DOHH2 (cell line): ENCODE measurements at regions not wholly inside any gene's neighbourhood (a gene's known extent, or its start where the extent isn't known, plus 50 kb on each side); places are given as distances from the start of the nearest gene placed in this dataset.
"Not testable (repeated sequence)": the region's sequence is repeated elsewhere in the genome, so short reads cannot be mapped to it uniquely, and the experiment has no call there.

Experiments used
- H3F3A ChIP-seq: fragments of 200-600 bp; sonication (generic), shearing (Covaris generic); 2 replicates; pipeline ENCODE4 v1.6.0; 2016; ENCODE audit warnings: antibody characterized with exemption, mild to moderate bottlenecking; ENCODE audit not compliant: control insufficient read depth, insufficient read depth
- H3K27ac ChIP-seq: fragments of 200-600 bp; sonication (generic); 2 replicates; pipeline ENCODE4 v1.5.1; 2014; ENCODE audit warnings: low read depth, mild to moderate bottlenecking, low read length, moderate library complexity
- H3K27me3 ChIP-seq: fragments of 200-600 bp; sonication (generic); 2 replicates; pipeline ENCODE4 v1.6.1; 2014; ENCODE audit warnings: mild to moderate bottlenecking, low read length, mixed read lengths; ENCODE audit not compliant: control insufficient read depth
- H3K36me3 ChIP-seq: fragments of 200-600 bp; sonication (generic); 2 replicates; pipeline ENCODE4 v1.6.1; 2014; ENCODE audit warnings: mild to moderate bottlenecking, low read length, moderate library complexity, mixed read lengths; ENCODE audit not compliant: control insufficient read depth
- H3K4me1 ChIP-seq: fragments of 200-600 bp; sonication (generic); 2 replicates; pipeline ENCODE4 v1.6.1; 2014; ENCODE audit warnings: mild to moderate bottlenecking, low read length, mixed read lengths; ENCODE audit not compliant: control insufficient read depth
- H3K4me2 ChIP-seq: fragments of 200-600 bp; sonication (generic); 2 replicates; pipeline ENCODE4 v1.6.0; 2014; ENCODE audit warnings: mild to moderate bottlenecking, low read length, moderate library complexity
- H3K4me3 ChIP-seq: fragments of 200-600 bp; sonication (generic); 2 replicates; pipeline ENCODE4 v1.5.1; 2014; ENCODE audit warnings: mild to moderate bottlenecking, low read length, mixed read lengths
- H3K79me2 ChIP-seq: fragments of 200-600 bp; sonication (generic); 2 replicates; pipeline ENCODE4 v1.6.1; 2014; ENCODE audit warnings: mild to moderate bottlenecking, low read length, mixed read lengths; ENCODE audit not compliant: control insufficient read depth
- H3K9me2 ChIP-seq: fragments of 200-600 bp; sonication (generic); replicated peaks from 2 replicates; pipeline ENCODE4 v1.6.1; 2014; ENCODE audit warnings: mild to moderate bottlenecking, low read length, mixed read lengths; ENCODE audit not compliant: control insufficient read depth
- H3K9me3 ChIP-seq: fragments of 200-600 bp; sonication (generic); 2 replicates; pipeline ENCODE4 v1.6.1; 2014; ENCODE audit warnings: antibody characterized with exemption, low read length, mixed read lengths; ENCODE audit not compliant: control insufficient read depth, insufficient read depth
- H4K20me1 ChIP-seq: fragments of 200-600 bp; sonication (generic); 2 replicates; pipeline ENCODE4 v1.6.0; 2014; ENCODE audit warnings: low read depth, mild to moderate bottlenecking, antibody characterized with exemption, low read length, moderate library complexity; ENCODE audit not compliant: control insufficient read depth, insufficient read depth
- CTCF ChIP-seq: fragments of 200-600 bp; sonication (generic); IDR thresholded peaks from one replicate; pipeline ENCODE4 v1.5.1; 2014; ENCODE audit warnings: antibody characterized with exemption, mild to moderate bottlenecking, low read depth, low read length; ENCODE audit not compliant: poor library complexity, severe bottlenecking
- EZH2phosphoT487 ChIP-seq: fragments of 200-600 bp; sonication (generic); IDR thresholded peaks from 2 replicates; pipeline ENCODE4 v1.6.1; 2017; ENCODE audit warnings: borderline replicate concordance, mild to moderate bottlenecking, antibody characterized with exemption, low read length, moderate library complexity, mixed read lengths

GRCh38 chr5:159811712-159812111, 104.6 kb upstream of the ADRA1B start:
- Histone ChIP-seq H3K9me2 (no peaks in the 10 kb centered on the region), H3K4me2 (no peak overlapping the region), H3K27me3 (no peaks in the 10 kb centered on the region), H3K79me2 (no peaks in the 10 kb centered on the region), H3K27ac (no peak overlapping the region), H3K9me3 (no peaks in the 10 kb centered on the region), H3K36me3 (no peaks in the 10 kb centered on the region), H3K4me3 (no peak overlapping the region), H4K20me1 (no peaks in the 10 kb centered on the region), H3F3A (no peaks in the 10 kb centered on the region), H3K4me1 (no peaks in the 10 kb centered on the region)
- no peak for TF ChIP-seq CTCF

- not testable (repeated sequence) for H3K4me2 ChIP-seq, H3K36me3 ChIP-seq, H3K9me2 ChIP-seq, H3K27me3 ChIP-seq, H3F3A ChIP-seq, H3K79me2 ChIP-seq, H4K20me1 ChIP-seq, H3K4me1 ChIP-seq, H3K9me3 ChIP-seq, H3K27ac ChIP-seq, H3K4me3 ChIP-seq
Observed at GRCh38 chr5:159812759-159813158, 103.5 kb upstream of the ADRA1B start.

- H3K36me3 ChIP-seq = no peaks in the 10 kb centered on the region
- H3F3A ChIP-seq = no peaks in the 10 kb centered on the region
- H3K27me3 ChIP-seq = no peaks in the 10 kb centered on the region
- no peaks in the 10 kb centered on the region for H3K9me3 ChIP-seq
- no peaks in the 10 kb centered on the region for H3K9me2 ChIP-seq
- H4K20me1 ChIP-seq = no peaks in the 10 kb centered on the region
- TF ChIP-seq CTCF = no peak
- TF ChIP-seq EZH2phosphoT487 = no peak
- H3K79me2 ChIP-seq = no peaks in the 10 kb centered on the region
- no peak overlapping the region for H3K4me2 ChIP-seq
- H3K4me1 ChIP-seq = no peaks in the 10 kb centered on the region
- H3K27ac ChIP-seq = no peak overlapping the region
- no peak overlapping the region for H3K4me3 ChIP-seq
Observed at GRCh38 chr5:159814222-159814621, 102.1 kb upstream of the ADRA1B start.

GRCh38 chr5:159814805-159815585, 101.3 kb upstream of the ADRA1B start:
- Histone ChIP-seq H3K27me3 (no peaks in the 10 kb centered on the region; the same call in 1 of the 2 replicates), H4K20me1 (no peaks in the 10 kb centered on the region), H3K36me3 (no peaks in the 10 kb centered on the region), H3K4me2 (no peak overlapping the region), H3K9me3 (no peaks in the 10 kb centered on the region), H3K4me3 (no peak overlapping the region), H3K27ac (no peak overlapping the region), H3F3A (no peaks in the 10 kb centered on the region), H3K4me1 (no peaks in the 10 kb centered on the region), H3K9me2 (no peaks in the 10 kb centered on the region), H3K79me2 (no peaks in the 10 kb centered on the region)
- TF ChIP-seq CTCF (no peak), EZH2phosphoT487 (no peak)
